ENCODE measurements at regions not wholly inside any gene's neighbourhood (a gene's known extent, or its start where the extent isn't known, plus 50 kb on each side); places are given as distances from the start of the nearest gene placed in this dataset.

- Histone ChIP-seq H3K36me3 (no peaks in the 10 kb centered on the region), H3K27me3 (replicated peaks in 1 of 7) (no peaks in the 10 kb centered on the region), H3K4me3 (no peak overlapping the region), H3K4me1 (no peaks in the 10 kb centered on the region), H3K27ac (no peak overlapping the region), H3K9me3 (peaks cover 0 to 11% (median 3%) of the 10 kb centered on the region in 8 donors)
- intact Hi-C loops (cut with DNase I; ENCODE audit: low total_unique reads), result no loop called here
- TF ChIP-seq POLR2A (IDR thresholded peaks at IDR 0.05), result no peak
- TF ChIP-seq CTCF (IDR thresholded peaks at IDR 0.05 in 8 of 11, conservative IDR thresholded peaks at IDR 0.05 in 3 of 11), result no peak
- TF ChIP-seq POLR2AphosphoS5 (IDR thresholded peaks at IDR 0.05), result no peak
- DNase-seq, result no peak
- 86 to 91% (median 88%) methylated on average over 3 of the region's 3 CpGs for WGBS, 5 donors
Measured at GRCh38 chr5:9955586-9955985, 294.1 kb downstream of the ATPSCKMT start.

- DNase-seq, result no peak
- no peaks in the 10 kb centered on the region for H3K36me3 ChIP-seq
- no peak overlapping the region for H3K27ac ChIP-seq
- 82 to 91% (median 82%) methylated on average over 2 of the region's 2 CpGs for WGBS, 5 donors
- H3K4me3 ChIP-seq, result no peak overlapping the region
- H3K9me3 ChIP-seq, result peaks cover 0 to 5% (median under 1%) of the 10 kb centered on the region in 8 donors
- intact Hi-C loops (cut with DNase I; ENCODE audit: low total_unique reads), result no loop called here
- TF ChIP-seq POLR2AphosphoS5 (IDR thresholded peaks at IDR 0.05) (no peak), POLR2A (IDR thresholded peaks at IDR 0.05) (no peak), CTCF (IDR thresholded peaks at IDR 0.05 in 8 of 11, conservative IDR thresholded peaks at IDR 0.05 in 3 of 11) (no peak)
- no peaks in the 10 kb centered on the region for H3K4me1 ChIP-seq
- no peaks in the 10 kb centered on the region for H3K27me3 ChIP-seq (replicated peaks in 1 of 7)
Measured at GRCh38 chr5:9954869-9955268, 294.8 kb downstream of the ATPSCKMT start.

- no peak for TF ChIP-seq POLR2A (IDR thresholded peaks at IDR 0.05)
- TF ChIP-seq CTCF (IDR thresholded peaks at IDR 0.05 in 8 of 11, conservative IDR thresholded peaks at IDR 0.05 in 3 of 11), result no peak
- no peak for TF ChIP-seq POLR2AphosphoS5 (IDR thresholded peaks at IDR 0.05)
- WGBS, 5 donors, result 54 to 73% (median 60%) methylated on average over 2 of the region's 2 CpGs
- Histone ChIP-seq H3K9me3 (no peaks in the 10 kb centered on the region), H3K4me1 (no peaks in the 10 kb centered on the region), H3K36me3 (no peaks in the 10 kb centered on the region), H3K4me3 (no peak overlapping the region), H3K27ac (no peak overlapping the region), H3K27me3 (replicated peaks in 1 of 7) (no peaks in the 10 kb centered on the region)
- intact Hi-C loops (cut with DNase I; ENCODE audit: low total_unique reads), result no loop called here
- DNase-seq, result no peak
Measured at GRCh38 chr5:9953691-9954090, 296.0 kb downstream of the ATPSCKMT start.

GRCh38 chr5:9951865-9952516 lies 297.7 kb downstream of the ATPSCKMT start:
- H3K9me3 ChIP-seq, result no peaks in the 10 kb centered on the region
- no peak overlapping the region for H3K4me3 ChIP-seq
- no peak overlapping the region for H3K27ac ChIP-seq
- H3K4me1 ChIP-seq, result no peaks in the 10 kb centered on the region
- H3K27me3 ChIP-seq (replicated peaks in 1 of 7), result no peaks in the 10 kb centered on the region
- intact Hi-C loops (cut with DNase I; ENCODE audit: low total_unique reads), result no loop called here
- no peak for DNase-seq
- WGBS, 5 donors, result 65 to 69% (median 68%) methylated on average over 6 of the region's 6 CpGs
- H3K36me3 ChIP-seq, result no peaks in the 10 kb centered on the region
- TF ChIP-seq POLR2AphosphoS5 (IDR thresholded peaks at IDR 0.05), result no peak
- TF ChIP-seq CTCF (IDR thresholded peaks at IDR 0.05 in 8 of 11, conservative IDR thresholded peaks at IDR 0.05 in 3 of 11), result no peak
- no peak for TF ChIP-seq POLR2A (IDR thresholded peaks at IDR 0.05)
